Astrocyte (in vitro differentiated cells and primary cell): ENCODE measurements at regions not wholly inside any gene's neighbourhood (a gene's known extent, or its start where the extent isn't known, plus 50 kb on each side); places are given as distances from the start of the nearest gene placed in this dataset.

Experiments
- CTCF ChIP-seq: IDR thresholded peaks from 2 replicates; pipeline ENCODE4 v1.5.1; 2011; ENCODE audit warnings: low read depth, mild to moderate bottlenecking, inconsistent platforms, low read length, moderate library complexity; ENCODE audit not compliant: insufficient read depth
- EZH2 ChIP-seq: IDR thresholded peaks from 2 replicates; pipeline ENCODE4 v1.6.1; 2012; ENCODE audit warnings: mild to moderate bottlenecking, low read length, inconsistent platforms; ENCODE audit not compliant: insufficient read depth

GRCh38 chr6:6790393-6790792 lies 201.9 kb downstream of the LY86 start:
- TF ChIP-seq CTCF (no peak), EZH2 (no peak)
